ENCODE measurements at regions not wholly inside any gene's neighbourhood (a gene's known extent, or its start where the extent isn't known, plus 50 kb on each side); places are given as distances from the start of the nearest gene placed in this dataset.

- TF ChIP-seq CTCF (conservative IDR thresholded peaks at IDR 0.05 in 1 of 2, IDR thresholded peaks at IDR 0.05 in 1 of 2; ENCODE audit: low read depth in 1 of 2, low read length in 2 of 2), result no peak
- TF ChIP-seq EZH2 (IDR thresholded peaks at IDR 0.05; ENCODE audit: low read length, missing control alignments), result no peak
These were observed 538.5 kb upstream of the ZEB2 start for GRCh38 chr2:145058457-145058856.

All from fibroblast of lung (primary cell).